NT2/D1 (cell line): ENCODE measurements at regions not wholly inside any gene's neighbourhood (a gene's known extent, or its start where the extent isn't known, plus 50 kb on each side); places are given as distances from the start of the nearest gene placed in this dataset.
A peak's percentile ranks its signal among the peaks of the same experiment; 100 is the strongest.

ENCODE experiments used
- DNase-seq: peaks from one replicate; pipeline ENCODE4 v3.0.0-alpha.2; 2011; ENCODE audit warnings: low read depth, low spot score
- H3K27me3 ChIP-seq: 2 replicates; pipeline ENCODE4 v1.6.0; 2011; ENCODE audit warnings: mild to moderate bottlenecking; ENCODE audit not compliant: insufficient read length, insufficient read depth
- H3K36me3 ChIP-seq: 2 replicates; pipeline ENCODE4 v1.6.1; 2011; ENCODE audit warnings: mild to moderate bottlenecking, low read length, mixed read lengths; ENCODE audit not compliant: insufficient read depth, insufficient read length
- H3K4me1 ChIP-seq: 2 replicates; pipeline ENCODE4 v1.5.1; 2011; ENCODE audit not compliant: insufficient read depth, insufficient read length
- H3K4me3 ChIP-seq: 2 replicates; pipeline ENCODE4 v1.5.1; 2011; ENCODE audit warnings: low read depth; ENCODE audit not compliant: insufficient read length
- H3K9ac ChIP-seq: 2 replicates; pipeline ENCODE4 v1.6.0; 2011; ENCODE audit warnings: low read depth; ENCODE audit not compliant: insufficient read length
- H3K9me3 ChIP-seq: 2 replicates; pipeline ENCODE4 v1.5.1; 2011; ENCODE audit warnings: mild to moderate bottlenecking, low read length; ENCODE audit not compliant: insufficient read depth
- SUZ12 ChIP-seq: IDR thresholded peaks from 2 replicates; pipeline ENCODE4 v1.6.1; 2011; ENCODE audit not compliant: insufficient read length, insufficient read depth; ENCODE audit errors: extremely low read depth
- YY1 ChIP-seq: IDR thresholded peaks from 2 replicates; pipeline ENCODE4 v1.6.1; 2011; ENCODE audit not compliant: insufficient read length, insufficient read depth
- ZNF274 ChIP-seq: IDR thresholded peaks from 2 replicates; pipeline ENCODE4 v1.6.1; 2011; ENCODE audit warnings: mild to moderate bottlenecking, low read depth, low read length

DNA sequence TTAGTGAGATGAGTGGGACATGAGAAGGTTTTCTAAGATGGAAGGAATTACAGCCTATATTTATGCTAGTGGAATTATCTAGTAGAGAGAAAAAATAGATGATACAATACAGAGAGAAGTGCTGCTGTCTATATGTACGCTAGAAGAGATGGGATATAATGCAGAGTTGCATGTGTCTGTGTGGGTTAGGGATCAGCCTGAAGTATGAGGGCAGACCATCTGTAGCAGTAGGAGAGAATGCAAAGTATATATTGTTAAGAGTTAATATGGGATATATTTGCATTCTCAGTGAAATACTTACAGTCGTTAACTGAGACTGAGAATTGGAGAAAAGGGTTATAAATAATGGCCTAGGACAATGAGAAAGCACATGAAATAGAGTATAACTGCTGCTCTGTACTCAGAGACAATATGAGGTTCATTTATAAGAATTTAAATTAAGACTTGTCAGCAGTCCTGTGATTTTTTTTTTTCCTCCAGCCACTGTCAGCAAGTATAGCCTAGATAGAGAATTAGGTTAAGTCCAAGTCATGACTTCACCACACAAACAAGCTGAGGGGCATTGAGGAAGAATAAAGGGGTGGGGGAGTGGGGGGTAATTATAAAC lies 77.8 kb downstream of the SLITRK1 start:
- Histone ChIP-seq H3K36me3 (no peaks in the 10 kb centered on the region), H3K9ac (no peak overlapping the region), H3K27me3 (no peaks in the 10 kb centered on the region), H3K4me1 (no peaks in the 10 kb centered on the region), H3K9me3 (no peaks in the 10 kb centered on the region), H3K4me3 (no peak overlapping the region)
- DNase-seq: no peak
- no peak for TF ChIP-seq ZNF274
- no peak for TF ChIP-seq SUZ12
- TF ChIP-seq YY1: no peak

DNA sequence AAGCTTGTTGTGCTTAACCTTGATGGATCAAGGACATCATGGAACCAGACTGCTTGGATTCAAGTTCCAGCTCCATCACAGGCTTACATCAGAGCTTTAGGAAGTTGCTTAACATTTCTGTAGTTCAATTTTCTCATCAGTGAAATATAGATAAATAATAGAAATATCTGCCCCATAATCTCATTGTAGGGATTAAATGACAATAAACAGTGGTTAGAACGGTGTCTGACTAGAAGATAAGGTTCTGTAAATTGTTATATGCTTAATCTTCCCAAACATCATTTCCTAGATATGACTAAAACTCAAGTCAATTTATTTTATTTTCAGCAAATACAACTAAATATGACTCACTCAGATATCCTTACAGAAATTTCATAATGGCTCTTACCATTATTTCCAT lies 83.5 kb downstream of the SLITRK1 start:
- H3K27me3 ChIP-seq: no peaks in the 10 kb centered on the region
- no peak for DNase-seq

DNA sequence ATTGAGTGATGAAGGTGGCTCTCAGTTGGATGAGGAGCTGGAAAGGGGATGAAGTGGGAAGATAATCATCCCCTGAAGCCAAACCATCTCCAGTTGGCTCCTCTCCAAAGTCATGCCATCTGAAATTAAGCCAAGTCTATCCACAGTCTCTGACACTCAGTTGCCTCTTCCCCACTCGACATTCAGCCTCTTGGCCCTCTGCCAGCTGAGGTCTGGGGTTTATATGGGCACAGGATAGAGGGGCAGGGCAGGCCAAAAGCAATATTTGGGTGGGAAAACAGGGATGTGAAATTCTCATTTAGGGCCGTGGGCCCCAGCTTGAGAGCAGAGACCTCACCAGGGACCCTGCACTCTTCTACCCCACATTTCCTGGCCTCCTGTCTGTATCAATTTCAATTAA lies 85.9 kb downstream of the SLITRK1 start:
- no peaks in the 10 kb centered on the region for H3K27me3 ChIP-seq
- no peak for TF ChIP-seq YY1
- TF ChIP-seq SUZ12: no peak
- no peak for TF ChIP-seq ZNF274
- no peak for DNase-seq
- no peak overlapping the region for H3K4me3 ChIP-seq
- no peaks in the 10 kb centered on the region for H3K4me1 ChIP-seq
- H3K9ac ChIP-seq: no peak overlapping the region
- H3K36me3 ChIP-seq: no peaks in the 10 kb centered on the region
- no peaks in the 10 kb centered on the region for H3K9me3 ChIP-seq

More for the DNA sequence above, 83.5 kb downstream of the SLITRK1 start:
- Histone ChIP-seq H3K4me1 (no peaks in the 10 kb centered on the region), H3K36me3 (no peaks in the 10 kb centered on the region), H3K9me3 (no peaks in the 10 kb centered on the region), H3K9ac (no peak overlapping the region), H3K4me3 (no peak overlapping the region)
- TF ChIP-seq ZNF274 (no peak), YY1 (no peak), SUZ12 (no peak)

DNA sequence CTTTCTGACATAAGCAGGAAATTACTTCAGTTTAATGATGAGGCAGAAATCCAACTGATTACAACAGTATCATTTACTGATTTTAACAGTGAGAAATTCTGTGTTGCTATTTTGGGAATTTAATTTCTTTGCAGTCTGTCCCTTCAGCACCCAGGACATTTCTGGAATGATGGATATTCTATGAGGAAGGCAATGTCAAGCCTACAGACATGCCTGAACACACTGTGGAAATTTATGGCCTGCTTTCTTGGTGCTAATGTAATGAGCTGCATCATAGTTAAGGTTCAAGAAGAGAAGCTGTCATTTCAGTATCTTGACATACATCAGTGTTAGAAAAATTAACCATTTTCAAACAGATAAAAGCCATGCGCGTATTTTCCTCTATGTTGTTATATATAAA lies 87.7 kb downstream of the SLITRK1 start:
- Histone ChIP-seq H3K4me1 (no peaks in the 10 kb centered on the region), H3K36me3 (no peaks in the 10 kb centered on the region), H3K9ac (no peak overlapping the region), H3K4me3 (no peak overlapping the region), H3K27me3 (no peaks in the 10 kb centered on the region), H3K9me3 (no peaks in the 10 kb centered on the region)
- no peak for DNase-seq
- no peak for TF ChIP-seq YY1
- TF ChIP-seq SUZ12: no peak
- TF ChIP-seq ZNF274: no peak

DNA sequence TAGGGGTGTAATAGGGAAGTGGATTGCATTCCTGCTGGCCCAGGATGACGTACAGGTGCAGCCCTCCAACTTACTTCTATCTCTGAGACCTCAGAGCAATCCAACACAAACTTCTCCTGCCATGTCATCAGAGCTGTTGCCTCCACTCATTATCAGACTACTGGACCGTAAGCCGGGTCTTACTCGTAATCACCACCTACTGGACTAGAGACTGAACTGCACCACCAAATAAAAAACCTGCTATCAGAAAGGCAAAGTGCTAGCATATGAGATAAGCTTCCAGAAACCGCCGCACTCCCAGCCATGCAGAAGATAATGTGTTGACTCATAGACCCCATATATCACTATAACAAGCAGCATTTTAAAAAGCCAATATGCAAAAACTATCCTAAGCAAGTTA lies 102.0 kb downstream of the SLITRK1 start:
- Histone ChIP-seq H3K4me1 (no peaks in the 10 kb centered on the region), H3K4me3 (no peak overlapping the region), H3K9me3 (0 out of 2 replicates have a peak, but pooled peaks cover 3% of the 10 kb centered on the region), H3K9ac (no peak overlapping the region), H3K27me3 (no peaks in the 10 kb centered on the region), H3K36me3 (no peaks in the 10 kb centered on the region)
- TF ChIP-seq YY1 (no peak), ZNF274 (no peak), SUZ12 (no peak)
- peak; percentile 11 for DNase-seq

DNA sequence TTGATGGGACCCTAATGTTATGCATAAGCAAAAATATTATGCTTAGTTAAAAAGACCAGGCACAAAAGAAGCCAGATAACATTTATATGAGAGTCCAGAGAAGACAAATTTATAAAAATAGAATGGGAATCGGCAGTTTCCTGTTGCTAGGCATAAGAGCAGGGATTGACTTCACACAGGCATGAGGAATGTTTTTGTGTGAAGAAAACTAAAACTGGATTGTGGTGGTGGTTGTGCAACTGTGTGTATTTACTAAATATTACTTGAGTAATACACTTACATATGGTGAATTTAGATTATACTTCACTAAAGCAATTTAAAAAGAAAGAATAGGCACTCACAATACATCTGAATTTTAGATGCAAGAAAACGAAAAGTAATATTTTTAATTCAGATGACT lies 108.3 kb downstream of the SLITRK1 start:
- no peak for TF ChIP-seq YY1
- no peak for TF ChIP-seq ZNF274
- TF ChIP-seq SUZ12: no peak

DNA sequence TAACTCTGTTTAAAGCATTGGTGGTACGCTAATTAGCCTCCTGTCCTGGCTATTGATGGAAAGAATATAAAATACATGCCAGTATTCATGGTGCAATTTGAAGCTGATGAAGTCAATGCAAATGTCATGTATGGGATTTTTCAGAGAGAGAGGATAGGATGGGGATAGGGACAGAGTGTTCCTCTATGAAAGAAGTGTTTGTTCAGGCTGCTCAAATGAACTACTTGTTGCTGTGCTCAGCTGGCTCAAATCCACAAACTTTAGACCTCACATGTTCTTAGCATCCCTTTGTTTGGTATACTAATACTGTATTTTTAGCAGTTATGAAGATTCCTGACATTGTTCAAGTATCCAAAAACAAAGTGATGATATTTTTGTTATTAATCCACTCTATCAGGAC lies 116.5 kb downstream of the SLITRK1 start:
- Histone ChIP-seq H3K9me3 (no peaks in the 10 kb centered on the region), H3K9ac (no peak overlapping the region), H3K4me1 (no peaks in the 10 kb centered on the region), H3K4me3 (no peak overlapping the region), H3K36me3 (no peaks in the 10 kb centered on the region), H3K27me3 (no peaks in the 10 kb centered on the region)
- no peak for TF ChIP-seq SUZ12
- TF ChIP-seq ZNF274: no peak
- TF ChIP-seq YY1: no peak
- DNase-seq: no peak

More for the DNA sequence above, 108.3 kb downstream of the SLITRK1 start:
- no peaks in the 10 kb centered on the region for H3K36me3 ChIP-seq
- H3K4me1 ChIP-seq: no peaks in the 10 kb centered on the region
- DNase-seq: no peak
- no peak overlapping the region for H3K4me3 ChIP-seq
- no peak overlapping the region for H3K9ac ChIP-seq
- H3K9me3 ChIP-seq: no peaks in the 10 kb centered on the region
- no peaks in the 10 kb centered on the region for H3K27me3 ChIP-seq
